ENCODE measurements at regions not wholly inside any gene's neighbourhood (a gene's known extent, or its start where the extent isn't known, plus 50 kb on each side); places are given as distances from the start of the nearest gene placed in this dataset.

DNA sequence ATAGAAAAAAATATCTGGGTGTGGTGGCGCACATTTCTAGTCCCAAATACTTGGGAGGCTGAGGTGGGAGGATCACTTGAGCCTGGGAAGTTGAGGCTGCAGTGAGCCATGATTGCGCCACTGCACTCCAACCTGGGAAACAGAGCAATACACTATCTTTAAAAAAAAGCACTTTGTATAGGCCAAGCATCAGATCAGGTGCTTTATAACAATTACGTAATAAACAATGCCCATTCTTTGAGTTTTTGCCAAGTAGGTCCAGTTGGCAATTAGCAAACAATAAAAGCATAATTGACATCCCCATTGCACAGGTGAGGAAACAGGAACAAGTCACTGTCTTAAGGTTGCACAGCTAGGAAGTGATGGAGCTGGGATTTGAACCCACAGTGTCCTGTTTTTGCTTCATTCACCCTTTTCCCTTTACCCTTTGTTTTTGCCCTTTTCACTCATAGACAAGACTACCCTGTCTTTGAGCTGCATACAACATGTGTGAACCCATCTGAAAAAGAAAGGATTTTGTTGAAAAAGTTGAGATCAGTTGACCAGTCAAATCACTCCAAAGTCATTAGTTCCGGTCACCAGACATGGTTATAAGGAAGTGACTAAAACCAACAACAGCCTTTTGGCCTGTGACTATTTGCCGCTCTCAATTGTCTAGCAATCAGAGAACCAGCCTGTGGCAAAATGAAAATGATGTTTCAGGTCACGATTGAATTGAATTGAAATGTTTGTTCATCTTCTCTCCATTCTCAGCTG, 303.6 kb downstream of the TFAP2C start:
- no peak for DNase-seq

DNA sequence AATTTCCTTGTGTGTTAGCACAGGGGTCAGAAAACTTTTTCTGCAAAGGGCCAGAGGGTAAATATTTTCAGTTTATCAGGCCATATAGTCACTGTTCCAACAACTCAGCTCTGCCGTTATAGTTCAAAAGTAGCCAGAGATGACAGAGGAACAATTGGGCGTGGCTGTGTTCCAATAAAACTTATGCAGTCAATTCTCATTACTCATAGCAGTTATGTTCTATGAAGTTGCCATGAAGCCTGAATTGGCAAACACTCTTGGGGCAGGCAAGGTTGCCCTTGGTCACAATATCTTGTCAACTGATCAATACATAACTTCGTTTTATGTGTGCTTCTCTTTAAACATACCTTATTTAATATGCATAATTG, 304.2 kb downstream of the TFAP2C start:
- DNase-seq = no peak

DNA sequence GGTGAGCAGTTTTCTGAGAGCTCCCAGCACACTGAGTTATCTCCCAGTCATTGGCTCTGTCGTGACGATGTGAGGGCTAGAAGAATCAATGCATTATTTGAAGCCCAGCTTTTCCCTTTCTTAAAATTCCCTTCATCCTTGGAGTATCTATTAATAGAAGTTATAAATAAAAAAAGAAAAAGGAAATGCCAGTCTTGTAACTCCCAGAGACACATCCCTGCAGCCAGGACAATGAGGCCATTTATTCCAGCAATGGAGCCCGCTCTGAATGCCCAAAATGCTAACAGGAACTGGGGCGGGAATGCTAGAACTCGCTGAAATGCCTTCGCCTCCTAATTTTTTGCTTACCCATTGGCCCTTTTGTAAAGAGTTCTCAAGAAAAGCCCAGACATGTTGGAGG, 305.8 kb downstream of the TFAP2C start:
- DNase-seq = no peak

DNA sequence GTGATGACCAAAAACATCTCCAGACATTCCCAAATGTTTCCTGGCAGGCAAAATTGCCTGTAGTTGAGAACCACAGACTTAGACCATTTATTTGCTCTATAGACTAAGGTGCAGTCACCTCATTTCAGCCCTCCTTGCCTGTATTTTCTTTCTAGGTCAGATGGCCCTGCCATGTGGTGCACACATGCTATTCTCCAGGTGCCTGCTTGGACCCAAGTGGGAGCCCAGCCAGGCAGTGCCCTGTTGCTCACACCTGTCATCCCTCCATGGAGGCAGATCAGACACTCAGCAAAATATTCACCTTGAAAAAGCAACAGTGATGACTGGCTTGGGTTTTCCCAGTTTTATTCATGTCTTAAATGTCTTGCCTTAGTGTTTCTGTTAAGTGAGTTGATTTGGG, 311.4 kb downstream of the TFAP2C start:
- DNase-seq = no peak

DNA sequence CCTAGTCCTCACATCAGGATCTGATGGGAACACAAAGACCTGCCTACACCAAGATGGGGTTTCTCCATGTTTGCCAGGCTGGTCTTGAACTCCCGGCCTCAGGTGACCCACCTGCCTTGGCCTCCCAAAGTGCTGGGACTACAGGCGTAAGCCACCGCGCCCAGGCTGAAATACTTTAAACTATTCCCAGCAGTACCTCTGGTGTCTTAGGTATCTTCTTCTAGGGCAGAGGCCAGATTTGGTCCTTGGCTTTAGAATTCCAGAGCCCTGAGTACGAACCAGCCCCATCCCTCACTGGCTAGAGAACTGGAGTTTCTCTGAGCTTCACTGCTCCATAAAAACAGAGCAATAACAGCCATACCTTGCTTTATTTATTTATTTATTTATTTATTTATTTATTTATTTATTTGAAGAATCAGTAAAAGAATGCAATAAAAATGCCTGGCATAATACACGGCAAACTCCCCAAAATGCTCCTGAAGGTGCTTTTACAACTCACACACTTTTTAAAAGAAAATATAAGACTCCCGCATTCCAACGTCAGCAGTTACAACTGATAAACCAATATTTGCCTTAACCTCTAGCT, 312.1 kb downstream of the TFAP2C start:
- no peak for DNase-seq

DNA sequence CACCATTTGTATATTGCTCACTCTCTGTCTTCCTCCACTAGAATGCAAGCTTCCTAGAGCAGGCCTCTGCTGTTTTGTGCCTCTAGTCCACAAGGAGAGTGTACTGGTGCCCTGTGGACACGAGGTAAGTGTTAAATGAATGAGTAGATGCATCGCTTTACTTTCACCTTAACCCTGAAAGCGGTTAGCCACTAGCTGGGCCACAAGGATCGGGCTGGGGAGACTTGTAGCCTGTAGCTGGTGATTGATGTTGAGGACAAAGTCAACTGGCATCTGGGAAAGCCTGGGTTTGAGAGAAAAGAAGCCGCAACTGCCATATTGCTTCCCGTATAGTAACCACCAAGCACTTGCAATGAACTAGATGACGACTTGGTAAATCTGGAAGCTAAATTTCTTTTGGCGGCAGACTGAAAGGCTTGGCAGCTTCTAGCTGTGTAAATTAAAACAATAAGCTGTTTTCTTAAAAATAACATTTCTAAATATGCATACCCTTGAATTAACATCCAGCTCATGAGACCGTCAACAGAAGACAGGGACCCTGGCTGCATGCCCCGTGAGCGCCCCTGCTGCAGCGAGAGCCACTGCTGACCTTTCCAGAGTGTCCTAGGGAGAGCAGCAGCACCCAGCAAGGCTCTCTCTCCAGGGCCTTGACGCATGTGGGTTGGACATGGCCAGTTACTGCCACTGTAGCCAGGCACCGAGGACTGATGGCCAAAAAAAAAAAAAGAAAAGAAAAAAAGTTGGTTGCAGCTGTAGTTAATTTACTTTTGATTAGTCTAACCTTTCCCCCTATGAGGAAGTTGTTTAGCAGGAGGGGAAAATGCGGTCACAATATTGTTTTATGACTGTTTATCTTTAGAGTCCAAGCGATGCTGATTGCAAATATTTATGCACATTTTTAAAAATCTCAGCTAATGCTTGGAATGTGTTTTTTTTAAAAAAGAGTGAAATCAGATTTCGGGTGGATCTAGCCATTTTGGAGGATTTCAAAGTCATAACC, 315.1 kb downstream of the TFAP2C start:
- DNase-seq = no peak

DNA sequence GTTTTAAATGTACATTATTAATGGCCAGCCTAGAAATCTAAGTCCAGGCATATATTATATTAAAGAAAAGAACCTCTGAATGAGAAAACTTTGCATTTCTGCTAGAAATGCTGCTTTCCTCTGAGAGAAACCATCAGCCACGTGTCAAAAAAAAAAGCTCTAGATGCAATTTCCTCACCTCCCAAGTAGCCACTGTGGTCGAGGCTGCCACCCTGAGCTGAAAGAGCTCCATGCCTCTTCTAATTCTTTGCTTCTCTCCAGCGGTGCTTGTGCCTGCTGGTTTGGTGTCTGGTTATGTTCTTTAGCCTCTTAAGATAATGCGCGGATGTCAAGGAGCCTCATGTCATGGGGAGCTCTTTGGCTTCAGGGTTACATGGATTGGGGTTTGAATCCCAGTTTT, 316.0 kb downstream of the TFAP2C start:
- DNase-seq = no peak

DNA sequence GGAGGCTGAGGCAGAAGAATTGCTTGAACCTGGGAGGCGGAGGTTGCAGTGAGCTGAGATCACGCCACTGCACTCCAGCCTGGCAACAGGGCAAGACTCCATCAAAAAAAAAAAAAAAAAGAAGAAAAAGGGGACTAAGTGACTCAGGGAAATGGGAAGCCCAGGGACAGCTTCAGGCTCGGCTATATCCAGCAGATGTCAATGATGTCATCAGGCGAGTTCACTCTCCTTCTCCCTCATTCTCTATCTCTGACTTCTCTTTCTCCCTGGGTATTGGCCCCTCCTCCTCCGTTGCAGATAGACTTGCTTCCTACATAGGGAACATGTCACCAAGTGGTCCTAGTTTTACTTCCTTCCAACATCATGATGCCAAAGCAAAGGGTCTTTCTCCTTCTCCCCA, 316.8 kb downstream of the TFAP2C start:
- no peak for DNase-seq

DNA sequence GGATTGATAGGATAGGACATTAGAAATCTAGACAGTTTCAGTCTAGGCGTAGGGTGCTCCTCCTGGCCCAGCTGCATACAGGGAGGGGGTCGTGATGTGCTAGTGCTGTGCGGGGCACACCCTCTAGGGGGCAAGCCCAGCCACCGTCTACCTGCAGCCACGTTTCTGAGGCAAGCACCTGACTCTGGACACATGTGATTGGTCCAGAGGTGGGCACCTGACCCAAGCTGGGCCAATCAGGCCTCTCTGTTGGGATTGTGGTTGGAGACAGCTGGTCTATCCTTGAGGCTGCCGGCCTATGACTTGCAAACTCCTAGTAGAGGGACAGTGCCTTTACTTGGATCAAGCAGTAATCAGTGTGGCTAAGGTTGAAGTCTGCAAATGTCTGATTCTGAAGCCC, 317.1 kb downstream of the BMP7 start:
- DNase-seq = no peak

DNA sequence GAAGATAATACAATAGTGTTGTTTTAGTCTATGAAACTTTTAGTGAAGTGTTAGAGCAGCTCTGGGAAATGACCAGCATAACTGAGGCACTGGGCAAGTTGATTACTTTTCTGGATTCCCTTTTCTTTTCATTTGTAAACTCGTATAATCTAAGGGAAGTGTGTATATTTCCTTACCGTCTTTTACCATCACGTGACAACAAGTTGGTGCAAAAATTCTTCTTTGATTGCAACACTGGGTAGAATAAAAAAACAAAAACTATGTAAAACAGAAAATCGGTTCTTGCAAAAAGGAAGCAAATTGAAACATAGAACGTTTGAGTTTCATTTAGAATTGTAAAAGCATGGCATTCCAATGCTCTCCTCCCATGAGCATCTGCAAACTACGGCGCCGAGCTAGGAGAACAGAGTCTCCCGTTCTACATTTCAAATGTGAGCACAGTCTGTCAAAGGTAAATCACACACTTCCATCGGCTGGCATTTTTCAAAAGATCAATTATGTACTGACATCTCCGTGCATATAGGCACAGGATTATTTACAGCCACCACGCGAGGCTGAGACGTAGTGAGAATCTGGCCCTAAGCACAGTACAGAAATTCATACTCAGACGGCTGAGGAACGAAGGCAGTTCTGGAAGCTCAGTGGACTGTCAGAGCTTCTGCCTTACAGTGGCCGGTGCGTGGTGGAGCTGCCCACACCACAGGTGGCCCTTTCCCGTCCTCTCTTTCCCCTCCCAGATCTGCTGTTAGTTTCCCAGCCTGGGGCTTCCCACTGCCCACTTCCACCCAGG, 314.0 kb downstream of the BMP7 start:
- DNase-seq = no peak

DNA sequence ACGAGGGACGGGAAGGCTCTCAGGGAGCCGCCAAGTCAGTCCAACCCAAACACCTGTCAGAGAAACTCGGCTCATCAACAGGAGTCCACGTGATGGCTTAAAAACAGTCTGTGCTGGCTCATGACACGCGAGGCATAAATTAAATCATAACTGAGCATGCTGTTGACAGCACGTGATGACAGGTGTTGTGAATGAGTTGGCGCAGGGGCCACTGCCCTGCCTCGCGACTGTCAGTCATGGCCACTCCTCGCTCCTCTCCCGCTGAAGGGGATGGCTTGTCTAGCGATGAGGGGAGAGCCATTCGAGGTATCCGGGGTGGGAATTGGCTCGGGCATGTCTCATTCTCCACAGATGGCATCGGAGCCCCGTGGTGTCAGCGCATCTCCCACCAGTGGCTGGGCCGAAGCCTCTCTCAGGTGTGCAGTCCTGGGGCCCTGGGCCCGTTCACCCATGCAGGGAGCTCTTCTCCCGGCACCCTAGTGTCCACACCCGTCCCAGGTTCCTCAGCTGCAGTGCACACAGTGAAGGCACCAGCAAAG, 313.3 kb downstream of the BMP7 start:
- DNase-seq = no peak

DNA sequence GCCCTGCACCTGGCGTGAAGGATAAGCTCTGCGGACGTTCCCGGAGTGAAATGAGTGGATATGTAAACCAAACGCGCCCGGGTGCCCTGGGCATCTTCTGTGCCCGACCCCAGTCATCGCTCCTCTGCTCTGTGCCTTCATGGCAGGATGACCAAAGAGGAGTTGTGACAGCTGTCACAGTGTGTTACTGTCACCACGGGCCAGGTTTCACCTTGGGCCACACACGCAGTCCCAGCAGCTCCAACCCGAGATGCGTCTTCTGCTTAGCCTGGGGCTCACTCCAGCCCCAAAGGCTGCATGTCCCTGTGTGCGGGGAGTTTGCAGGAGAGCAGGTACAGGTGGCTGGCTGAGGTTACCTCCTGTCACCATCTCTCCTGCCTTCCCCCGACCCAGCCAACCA, 311.6 kb downstream of the BMP7 start:
- no peak for DNase-seq

DNA sequence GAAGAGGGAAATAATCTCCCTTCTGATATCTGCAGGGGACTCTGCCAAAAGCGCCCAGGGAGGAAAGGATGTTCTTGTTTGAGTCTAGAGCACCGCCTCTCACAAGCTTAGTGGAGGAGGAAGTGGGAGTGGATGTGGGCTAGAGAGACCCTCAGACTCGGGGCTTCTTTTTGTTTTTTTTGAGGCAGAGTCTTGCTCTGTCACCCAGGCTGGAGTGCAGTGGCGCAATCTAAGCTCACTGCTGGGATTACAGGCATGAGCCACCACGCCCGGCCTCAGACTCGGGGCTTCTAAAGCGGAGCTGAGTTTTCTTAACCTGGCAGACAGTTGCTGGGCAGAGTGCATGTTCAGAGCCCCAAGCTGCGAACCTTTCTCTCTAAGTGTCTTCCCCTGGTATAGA, 310.8 kb downstream of the BMP7 start:
- DNase-seq = no peak

DNA sequence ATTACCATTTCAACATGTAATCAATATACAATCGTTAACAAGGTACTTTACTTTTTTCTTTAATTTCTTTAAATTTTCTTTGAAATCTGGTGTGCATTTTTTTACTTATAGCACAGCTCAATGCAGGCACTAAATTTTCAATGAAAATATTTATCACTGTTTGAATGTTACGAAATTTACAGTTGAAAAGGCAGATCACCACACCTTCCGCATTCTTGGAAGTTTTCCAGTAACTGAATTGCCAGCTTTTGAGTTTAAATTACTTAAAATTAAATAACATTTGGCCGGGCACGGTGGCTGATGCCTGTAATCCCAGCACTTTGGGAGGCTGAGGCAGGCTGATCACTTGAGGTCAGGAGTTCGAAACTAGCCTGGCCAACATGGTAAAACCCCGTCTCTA, 309.9 kb downstream of the BMP7 start:
- no peak for DNase-seq

DNA sequence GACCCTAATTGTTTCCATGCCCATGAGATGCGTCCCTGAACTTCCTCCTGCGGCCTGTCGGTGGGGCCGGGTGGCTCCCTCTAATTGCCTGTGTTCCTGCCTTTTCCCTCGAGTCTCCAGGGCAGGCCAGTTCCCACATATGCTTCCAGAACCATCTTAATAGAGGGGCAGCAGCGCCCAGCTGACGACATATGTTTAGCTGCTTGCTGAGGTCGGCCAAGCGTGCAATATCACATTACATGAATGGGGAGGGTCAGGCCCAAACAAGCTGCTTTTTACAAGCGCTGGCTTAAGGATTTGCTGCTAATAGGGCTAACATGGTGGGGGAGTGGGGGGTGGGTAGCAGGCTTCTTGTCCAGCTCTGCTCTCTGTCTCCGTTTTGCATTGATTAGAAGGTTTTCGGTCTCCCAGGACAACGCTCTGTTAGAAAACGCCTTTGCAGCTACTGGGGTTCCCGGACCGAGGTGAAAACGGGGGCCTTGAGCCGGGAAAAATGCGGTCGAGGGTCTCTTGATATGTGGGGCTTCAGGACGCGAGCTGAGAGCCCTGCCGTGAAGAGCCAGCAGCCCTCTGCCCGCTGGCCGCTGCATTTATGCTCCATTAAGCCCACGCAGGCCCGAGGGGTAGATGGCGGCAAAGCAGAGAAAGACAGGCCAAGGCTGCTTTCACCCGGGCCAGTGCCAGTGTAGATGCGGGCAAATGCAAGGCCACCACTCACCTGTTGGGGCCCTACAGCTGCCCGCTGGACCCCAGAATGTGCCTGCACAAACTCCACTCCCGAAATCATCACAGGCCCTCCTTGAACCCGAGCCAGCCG, 308.5 kb downstream of the BMP7 start:
- peak; percentile 71 for DNase-seq

DNA sequence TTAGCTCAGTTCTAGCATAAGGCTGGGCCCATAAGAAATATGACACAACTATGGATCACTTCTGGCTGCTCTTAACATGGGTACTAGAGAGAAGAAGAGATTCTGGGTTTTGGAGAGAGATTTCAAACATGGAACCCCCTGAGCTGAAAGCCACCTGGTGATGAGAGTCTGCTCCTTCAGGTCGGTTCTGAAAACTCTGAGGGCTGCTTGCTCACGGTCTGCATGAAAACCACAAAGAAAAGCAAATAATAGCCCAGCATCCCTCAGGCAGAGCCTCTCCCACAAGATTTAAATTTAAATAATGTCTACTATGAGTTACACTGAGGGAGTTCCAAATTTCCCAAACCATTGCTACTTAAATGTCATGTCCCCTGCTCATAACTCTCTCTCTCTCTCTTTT, 301.5 kb downstream of the BMP7 start:
- no peak for DNase-seq

DNA sequence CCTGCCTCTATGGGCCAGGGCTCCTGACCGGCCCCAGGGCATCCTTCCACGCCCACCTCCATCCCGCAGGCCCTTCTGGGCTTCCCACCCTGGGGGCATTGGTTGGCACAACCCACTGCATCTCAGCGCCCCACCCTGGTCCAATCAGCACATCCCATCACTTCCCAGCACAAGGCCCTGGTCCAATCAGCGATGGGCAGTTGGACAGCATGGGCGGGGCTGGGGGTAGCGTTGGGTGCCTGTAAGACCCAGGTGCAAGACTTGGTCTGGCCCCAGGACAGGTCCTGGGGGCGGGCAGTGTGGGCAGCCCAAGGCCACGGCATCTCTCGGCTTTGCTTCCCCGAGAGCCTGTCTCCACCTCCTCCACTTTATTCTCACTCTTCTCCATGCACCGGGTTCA, 298.5 kb downstream of the BMP7 start:
- no peak for DNase-seq

DNA sequence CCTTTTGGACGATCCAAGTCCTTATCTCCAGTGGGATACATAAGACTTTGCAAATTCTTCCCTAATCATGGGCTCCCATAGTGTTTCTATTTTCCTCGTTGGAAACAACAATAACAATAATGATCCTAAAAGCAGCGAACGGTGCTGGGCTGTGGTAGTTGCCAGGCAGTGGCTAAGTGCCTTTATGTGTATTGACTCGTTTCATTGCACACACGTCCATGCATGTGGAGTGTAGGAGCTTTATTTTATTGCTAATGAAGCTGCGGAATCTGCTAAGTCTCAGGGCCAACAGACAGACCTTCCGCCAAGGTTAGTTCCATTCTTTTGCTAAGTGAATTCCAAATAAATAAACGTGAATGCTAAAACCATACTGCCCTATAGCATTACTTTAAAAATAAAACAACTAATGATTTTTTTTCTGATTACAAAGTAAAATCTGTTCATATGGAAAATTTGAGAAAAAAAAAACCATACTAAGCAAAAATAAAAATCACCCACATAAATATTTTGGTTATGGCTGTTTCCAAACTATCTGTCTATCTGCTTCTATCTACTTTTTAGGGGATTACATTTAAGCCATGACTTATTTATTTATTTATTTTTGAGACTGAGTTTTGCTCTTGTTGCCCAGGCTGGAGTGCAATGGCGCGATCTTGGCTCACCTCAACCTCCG, 297.9 kb downstream of the BMP7 start:
- DNase-seq = no peak

DNA sequence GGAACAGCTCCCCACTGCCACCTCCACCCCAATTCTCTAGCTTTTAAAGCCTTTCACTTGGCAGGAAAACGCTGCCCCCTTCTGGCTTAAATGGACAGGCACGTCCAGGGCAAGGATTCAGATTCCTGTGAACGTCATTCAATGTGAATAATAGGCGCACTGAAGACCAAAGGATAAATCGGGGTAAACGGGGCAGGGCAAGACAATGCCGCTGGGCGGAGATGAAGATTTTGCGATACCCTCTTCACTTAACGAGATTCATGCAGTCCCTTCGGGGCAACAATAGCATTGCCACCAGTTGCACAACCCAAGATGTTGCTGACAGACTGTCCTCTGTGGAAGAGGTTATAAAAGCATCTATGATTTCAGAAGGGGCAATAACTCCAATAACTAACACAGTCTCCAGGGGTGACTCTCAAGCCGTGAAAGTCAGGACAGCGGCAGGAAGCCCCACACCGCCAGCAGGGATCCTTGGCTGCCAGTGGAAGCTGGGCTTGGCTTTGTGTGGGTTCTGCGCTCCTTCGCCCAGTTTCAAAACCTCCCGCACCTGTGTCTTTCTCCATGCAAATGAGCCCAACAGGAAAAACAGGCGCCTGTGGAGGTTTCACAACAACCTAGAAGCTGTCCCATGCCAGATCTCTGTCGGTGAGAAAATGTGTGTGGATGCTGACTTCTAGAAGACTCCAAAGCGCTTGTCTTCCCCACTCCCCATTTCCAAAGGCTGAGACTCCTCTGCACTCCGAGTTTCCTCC, 291.8 kb downstream of the BMP7 start:
- no peak for DNase-seq

DNA sequence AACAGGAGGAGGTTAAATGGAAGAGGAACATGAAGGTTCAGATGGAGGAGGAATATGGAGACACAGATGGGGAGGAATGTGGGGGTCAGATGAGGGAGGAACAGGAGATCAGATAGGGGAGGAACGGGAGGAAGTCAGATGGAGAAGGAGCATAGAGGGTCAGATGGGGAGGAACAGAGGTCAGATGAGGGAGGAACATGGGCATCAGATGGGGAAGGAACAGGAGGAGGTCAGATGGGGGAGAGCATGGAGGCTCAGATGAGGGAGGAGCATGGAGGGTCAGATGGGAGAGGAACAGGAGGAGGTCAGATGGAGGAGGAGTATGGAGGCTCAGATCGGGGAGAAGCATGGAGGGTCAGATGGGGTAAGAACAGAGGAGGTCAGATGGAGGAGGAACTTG, 290.6 kb downstream of the BMP7 start:
- no peak for DNase-seq

DNA sequence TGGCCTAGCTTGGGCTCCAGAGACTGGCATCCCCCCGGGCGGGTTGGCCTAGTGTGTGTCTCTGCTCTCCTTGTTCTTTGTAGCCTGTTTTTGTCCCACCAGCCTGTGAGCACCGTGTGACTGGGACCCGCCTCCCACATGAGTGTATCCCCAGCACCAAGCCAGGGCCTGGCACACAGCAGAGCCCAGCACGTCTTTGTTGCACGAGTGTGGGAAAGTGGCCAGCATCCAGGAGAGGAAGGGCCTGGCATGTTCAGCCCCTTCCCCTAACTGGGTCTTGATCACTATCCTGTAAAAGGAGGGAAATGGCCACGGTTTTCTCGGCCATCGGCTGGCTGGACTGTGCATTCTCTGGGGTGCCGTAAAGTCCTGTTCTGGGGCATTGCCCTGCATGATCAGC, 290.1 kb downstream of the BMP7 start:
- DNase-seq = no peak

Data from NCI-H1105 treated with DMSO at 0.1 percent for 48 hours (cell line).